ENCODE measurements at regions not wholly inside any gene's neighbourhood (a gene's known extent, or its start where the extent isn't known, plus 50 kb on each side); places are given as distances from the start of the nearest gene placed in this dataset.

- TF ChIP-seq, protein P1, sequence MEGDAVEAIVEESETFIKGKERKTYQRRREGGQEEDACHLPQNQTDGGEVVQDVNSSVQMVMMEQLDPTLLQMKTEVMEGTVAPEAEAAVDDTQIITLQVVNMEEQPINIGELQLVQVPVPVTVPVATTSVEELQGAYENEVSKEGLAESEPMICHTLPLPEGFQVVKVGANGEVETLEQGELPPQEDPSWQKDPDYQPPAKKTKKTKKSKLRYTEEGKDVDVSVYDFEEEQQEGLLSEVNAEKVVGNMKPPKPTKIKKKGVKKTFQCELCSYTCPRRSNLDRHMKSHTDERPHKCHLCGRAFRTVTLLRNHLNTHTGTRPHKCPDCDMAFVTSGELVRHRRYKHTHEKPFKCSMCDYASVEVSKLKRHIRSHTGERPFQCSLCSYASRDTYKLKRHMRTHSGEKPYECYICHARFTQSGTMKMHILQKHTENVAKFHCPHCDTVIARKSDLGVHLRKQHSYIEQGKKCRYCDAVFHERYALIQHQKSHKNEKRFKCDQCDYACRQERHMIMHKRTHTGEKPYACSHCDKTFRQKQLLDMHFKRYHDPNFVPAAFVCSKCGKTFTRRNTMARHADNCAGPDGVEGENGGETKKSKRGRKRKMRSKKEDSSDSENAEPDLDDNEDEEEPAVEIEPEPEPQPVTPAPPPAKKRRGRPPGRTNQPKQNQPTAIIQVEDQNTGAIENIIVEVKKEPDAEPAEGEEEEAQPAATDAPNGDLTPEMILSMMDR (IDR thresholded peaks at IDR 0.05; ENCODE audit: insufficient read depth, low read length, poor library complexity, severe bottlenecking) = no peak
- no peak for DNase-seq (ENCODE audit: extremely low read depth, insufficient read length)
- H3K36me3 ChIP-seq (ENCODE audit: control insufficient read depth, insufficient read depth, low read length) = no peaks in the 10 kb centered on the region
- H3K4me3 ChIP-seq (replicated peaks; ENCODE audit: low read depth, low read length) = no peak overlapping the region
- no peaks in the 10 kb centered on the region; the same call in 1 of the 2 replicates for H3K27me3 ChIP-seq (replicated peaks; ENCODE audit: control insufficient read depth, insufficient read depth, low read length)
Observed at GRCh38 chr19:29367791-29368222, 154.9 kb upstream of the UQCRFS1 start.

GRCh38 chr19:29370276-29370675 lies 155.5 kb upstream of the VSTM2B start:
- no peaks in the 10 kb centered on the region for H3K36me3 ChIP-seq (ENCODE audit: control insufficient read depth, insufficient read depth, low read length)
- H3K4me3 ChIP-seq (replicated peaks; ENCODE audit: low read depth, low read length) = no peak overlapping the region
- TF ChIP-seq, protein P1 (IDR thresholded peaks at IDR 0.05; ENCODE audit: insufficient read depth, low read length, poor library complexity, severe bottlenecking) = no peak
- no peak for DNase-seq (ENCODE audit: extremely low read depth, insufficient read length)
- no peaks in the 10 kb centered on the region; the same call in 1 of the 2 replicates for H3K27me3 ChIP-seq (replicated peaks; ENCODE audit: control insufficient read depth, insufficient read depth, low read length)

DNA sequence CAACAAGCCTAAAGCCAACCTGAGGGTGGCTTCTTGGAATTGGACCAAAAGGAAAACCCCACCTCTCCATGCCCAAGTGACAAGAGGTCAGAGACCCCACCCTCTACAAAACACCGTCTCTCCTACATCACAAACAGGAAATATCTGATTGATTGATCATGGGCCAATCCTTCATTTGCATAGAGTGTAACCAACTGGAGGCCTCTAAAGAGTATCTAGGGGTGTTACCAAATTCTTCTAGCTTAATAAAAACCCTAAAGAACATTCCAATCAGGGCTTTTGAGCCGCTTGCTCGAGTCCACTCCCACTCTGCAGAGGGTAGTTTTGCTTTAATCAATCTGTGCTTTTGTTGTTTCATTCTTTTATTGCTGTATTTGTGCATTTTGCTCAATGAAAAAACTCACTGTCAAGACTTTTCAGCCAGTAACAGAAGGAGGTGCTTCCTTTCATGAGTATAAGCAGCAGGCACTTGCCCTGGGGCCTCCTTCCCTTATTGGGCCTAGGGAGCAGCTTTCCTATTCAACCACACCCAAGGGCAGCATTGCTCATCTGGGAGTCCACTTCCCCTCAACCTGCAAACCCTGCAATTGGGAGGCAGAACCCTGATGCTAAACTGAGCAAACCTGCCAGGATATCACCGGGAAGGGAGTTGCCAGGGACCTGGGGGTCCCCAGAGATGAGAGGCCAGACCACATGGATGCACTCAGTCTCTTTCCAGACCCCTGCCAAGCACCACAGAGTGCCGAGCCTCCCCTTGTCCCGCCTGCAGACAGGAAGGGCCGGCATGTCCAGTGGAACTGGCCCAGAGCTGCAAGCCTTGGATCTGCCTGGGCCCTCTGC lies 154.3 kb upstream of the VSTM2B start:
- H3K27me3 ChIP-seq (replicated peaks; ENCODE audit: control insufficient read depth, insufficient read depth, low read length) = no peaks in the 10 kb centered on the region; the same call in 1 of the 2 replicates
- DNase-seq (ENCODE audit: extremely low read depth, insufficient read length) = no peak
- no peaks in the 10 kb centered on the region for H3K36me3 ChIP-seq (ENCODE audit: control insufficient read depth, insufficient read depth, low read length)
- TF ChIP-seq, protein P1 (IDR thresholded peaks at IDR 0.05; ENCODE audit: insufficient read depth, low read length, poor library complexity, severe bottlenecking) = no peak
- H3K4me3 ChIP-seq (replicated peaks; ENCODE audit: low read depth, low read length) = no peak overlapping the region

GRCh38 chr19:29372091-29372415 lies 153.7 kb upstream of the VSTM2B start:
- no peaks in the 10 kb centered on the region for H3K36me3 ChIP-seq (ENCODE audit: control insufficient read depth, insufficient read depth, low read length)
- DNase-seq (ENCODE audit: extremely low read depth, insufficient read length) = no peak
- TF ChIP-seq, protein P1 (IDR thresholded peaks at IDR 0.05; ENCODE audit: insufficient read depth, low read length, poor library complexity, severe bottlenecking) = no peak
- H3K27me3 ChIP-seq (replicated peaks; ENCODE audit: control insufficient read depth, insufficient read depth, low read length) = no peaks in the 10 kb centered on the region; the same call in 1 of the 2 replicates
- no peak overlapping the region for H3K4me3 ChIP-seq (replicated peaks; ENCODE audit: low read depth, low read length)

DNA sequence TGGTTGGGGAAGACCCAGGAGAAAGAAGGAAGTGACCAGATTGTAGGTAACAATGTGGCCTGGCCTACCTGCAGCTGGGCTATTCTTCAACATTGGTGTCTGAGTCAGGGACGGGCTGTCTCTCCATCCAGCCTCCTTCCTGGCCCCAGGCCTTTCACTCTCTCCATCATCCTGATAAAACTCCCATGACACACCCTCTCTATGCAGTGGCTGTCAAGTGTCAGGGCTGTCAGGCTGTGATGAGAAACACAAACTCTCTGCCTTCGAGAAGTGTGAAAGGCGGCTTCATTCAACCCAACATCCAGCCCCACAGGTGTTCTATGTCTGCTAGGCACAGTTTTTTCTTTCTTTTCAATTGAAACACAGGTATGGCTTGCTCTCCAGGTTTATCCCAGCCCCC lies 153.3 kb upstream of the VSTM2B start:
- DNase-seq (ENCODE audit: extremely low read depth, insufficient read length) = no peak
- Histone ChIP-seq H3K4me3 (replicated peaks; ENCODE audit: low read depth, low read length) (no peak overlapping the region), H3K36me3 (ENCODE audit: control insufficient read depth, insufficient read depth, low read length) (no peaks in the 10 kb centered on the region), H3K27me3 (replicated peaks; ENCODE audit: control insufficient read depth, insufficient read depth, low read length) (no peaks in the 10 kb centered on the region; the same call in 1 of the 2 replicates)
- TF ChIP-seq, protein P1 (IDR thresholded peaks at IDR 0.05; ENCODE audit: insufficient read depth, low read length, poor library complexity, severe bottlenecking) = no peak
